SK-N-SH (cell line): ENCODE measurements at regions not wholly inside any gene's neighbourhood (a gene's known extent, or its start where the extent isn't known, plus 50 kb on each side); places are given as distances from the start of the nearest gene placed in this dataset.

ENCODE experiments used
- CTCF ChIA-PET: fragments of 300-600, 350-600 bp; formaldehyde crosslinking; extraction: SDS; loops from one replicate; lab custom pipeline; 2021; lab: Yijun Ruan, JAX
- POLR2A ChIA-PET: fragments of 350-600 bp; sonication (Branson Sonifier 250); formaldehyde crosslinking; extraction: SDS; loops from one replicate; lab custom pipeline; 2020; ENCODE audit warnings: antibody characterized with exemption, inconsistent platforms; lab: Yijun Ruan, JAX
- DNase-seq: peaks from one replicate; pipeline ENCODE4 v3.0.0; 2012
- H2AFZ ChIP-seq: fragments of 200-600 bp; sonication (generic); 2 replicates; pipeline ENCODE4 v1.8.1; 2016; ENCODE audit warnings: antibody characterized with exemption, mild to moderate bottlenecking, low read depth
- H3F3A ChIP-seq: fragments of 200-600 bp; sonication (generic); replicated peaks from 2 replicates; pipeline ENCODE3; 2016; ENCODE audit warnings: antibody characterized with exemption, mild to moderate bottlenecking; ENCODE audit not compliant: insufficient read depth
- H3K27ac ChIP-seq, 2 experiments: fragments of 200-500 bp in 1 of 2; fragments of 200-600 bp in 1 of 2; sonication (Bioruptor generic) in 1 of 2; sonication (generic), shearing (Covaris generic) in 1 of 2; 2 replicates each; pipeline versions ENCODE4 v1.5.1 to v1.6.1; 2014 to 2016; ENCODE audit warnings: low read depth in 2 of 2, inconsistent platforms in 1 of 2, low read length in 1 of 2, mild to moderate bottlenecking in 1 of 2, mixed read lengths in 1 of 2
- H3K27me3 ChIP-seq: fragments of 200-600 bp; sonication (generic), shearing (Covaris generic); 2 replicates; pipeline ENCODE4 v1.6.1; 2016; ENCODE audit warnings: mixed run types; ENCODE audit not compliant: insufficient read depth
- H3K36me3 ChIP-seq, 2 experiments: fragments of 200-500 bp in 1 of 2; fragments of 200-600 bp in 1 of 2; sonication (Bioruptor generic) in 1 of 2; sonication (generic) in 1 of 2; replicated peaks in 1 of 2; 2 replicates each; pipeline versions ENCODE3 to v1.5.1; 2014 to 2016; ENCODE audit warnings: low read length in 1 of 2, mild to moderate bottlenecking in 1 of 2; ENCODE audit not compliant: insufficient read depth in 2 of 2, control insufficient read depth in 1 of 2
- H3K4me1 ChIP-seq, 2 experiments: fragments of 200-500 bp in 1 of 2; fragments of 200-600 bp in 1 of 2; sonication (Bioruptor generic) in 1 of 2; sonication (generic), shearing (Covaris generic) in 1 of 2; 2 replicates each; pipeline versions ENCODE4 v1.5.1 to v1.6.1; 2014 to 2016; ENCODE audit warnings: low read depth in 1 of 2, low read length in 1 of 2, mixed run types in 1 of 2; ENCODE audit not compliant: insufficient read depth in 2 of 2, control insufficient read depth in 1 of 2
- H3K4me2 ChIP-seq: fragments of 200-600 bp; sonication (generic), shearing (Covaris generic); 2 replicates; pipeline ENCODE4 v1.6.1; 2017; ENCODE audit warnings: mixed run types
- H3K4me3 ChIP-seq, 2 experiments: fragments of 200-500 bp in 1 of 2; fragments of 200-600 bp in 1 of 2; sonication (Bioruptor generic) in 1 of 2; sonication (generic), shearing (Covaris generic) in 1 of 2; 2 replicates each; pipeline versions ENCODE4 v1.5.1 to v1.8.1; 2014 to 2016; ENCODE audit warnings: low read depth in 2 of 2, inconsistent platforms in 1 of 2, low read length in 1 of 2, mild to moderate bottlenecking in 1 of 2, mixed read lengths in 1 of 2, moderate library complexity in 1 of 2
- H3K79me2 ChIP-seq: fragments of 200-600 bp; sonication (generic); 2 replicates; pipeline ENCODE4 v1.8.1; 2017; ENCODE audit warnings: mild to moderate bottlenecking; ENCODE audit not compliant: insufficient read depth
- H3K9ac ChIP-seq: fragments of 200-600 bp; sonication (generic); 2 replicates; pipeline ENCODE4 v1.6.1; 2017; ENCODE audit warnings: mixed run types
- H3K9me2 ChIP-seq: fragments of 200-600 bp; sonication (generic); 2 replicates; pipeline ENCODE4 v1.6.1; 2017; ENCODE audit warnings: mixed run types
- H3K9me3 ChIP-seq: fragments of 200-600 bp; sonication (generic); 2 replicates; pipeline ENCODE4 v1.6.1; 2017; ENCODE audit warnings: mixed run types, mild to moderate bottlenecking, moderate library complexity
- H4K20me1 ChIP-seq: fragments of 200-600 bp; sonication (generic); 2 replicates; pipeline ENCODE4 v1.6.1; 2017; ENCODE audit warnings: mild to moderate bottlenecking, mixed run types; ENCODE audit not compliant: insufficient read depth
- ELF1 ChIP-seq: IDR thresholded peaks from 2 replicates; pipeline ENCODE4 v1.4.0; 2012
- EZH2phosphoT487 ChIP-seq: fragments of 200-600 bp; sonication (generic); IDR thresholded peaks from 2 replicates; pipeline ENCODE4 v1.6.1; 2017; ENCODE audit warnings: low read depth, mixed run types, mild to moderate bottlenecking, antibody characterized with exemption, moderate library complexity, borderline replicate concordance
- FOSL2 ChIP-seq: IDR thresholded peaks from 2 replicates; pipeline ENCODE4 v1.4.0; 2012; ENCODE audit warnings: low read depth, mild to moderate bottlenecking, moderate library complexity, borderline replicate concordance
- FOXJ3 ChIP-seq: sonication (generic); formaldehyde crosslinking; IDR thresholded peaks from 2 replicates; pipeline ENCODE4 v1.5.1; 2020; ENCODE audit warnings: mild to moderate bottlenecking, missing genetic modification reagents
- FOXM1 ChIP-seq: IDR thresholded peaks from 2 replicates; pipeline ENCODE4 v1.4.0; 2012; ENCODE audit warnings: low read depth, mild to moderate bottlenecking
- GATA2 ChIP-seq: sonication (generic); formaldehyde crosslinking; IDR thresholded peaks from 2 replicates; pipeline ENCODE4 v1.5.0; 2020; ENCODE audit warnings: mild to moderate bottlenecking, missing genetic modification reagents
- MAX ChIP-seq: IDR thresholded peaks from 2 replicates; pipeline ENCODE4 v1.4.0; 2012; ENCODE audit warnings: low read depth
- NFIC ChIP-seq: IDR thresholded peaks from 2 replicates; pipeline ENCODE4 v1.4.0; 2012; ENCODE audit warnings: borderline replicate concordance
- NRF1 ChIP-seq: IDR thresholded peaks from 2 replicates; pipeline ENCODE4 v1.6.1; 2012; ENCODE audit warnings: low read depth, mild to moderate bottlenecking, low read length
- POLR2AphosphoS5 ChIP-seq: IDR thresholded peaks from 2 replicates; pipeline ENCODE4 v1.6.1; 2012; ENCODE audit warnings: low read depth, low read length
- RAD21 ChIP-seq: IDR thresholded peaks from 2 replicates; pipeline ENCODE4 v1.6.1; 2012; ENCODE audit warnings: mild to moderate bottlenecking, low read length
- RCOR1 ChIP-seq: fragments of 150-350 bp; IDR thresholded peaks from 2 replicates; pipeline ENCODE4 v1.6.1; 2017; ENCODE audit warnings: antibody characterized with exemption, low read length
- RFX5 ChIP-seq: IDR thresholded peaks from 2 replicates; pipeline ENCODE4 v1.6.1; 2012; ENCODE audit warnings: mild to moderate bottlenecking, improper control_type of control experiment, low read length
- RXRA ChIP-seq: IDR thresholded peaks from 2 replicates; pipeline ENCODE4 v1.4.0; 2012; ENCODE audit warnings: low read depth, mild to moderate bottlenecking, borderline replicate concordance
- TCF12 ChIP-seq: IDR thresholded peaks from 2 replicates; pipeline ENCODE4 v1.4.0; 2012
- ZBTB33 ChIP-seq: IDR thresholded peaks from 2 replicates; pipeline ENCODE4 v1.4.0; 2012; ENCODE audit warnings: low read depth, borderline replicate concordance
- WGBS: methylation state at CpG from one replicate; pipeline ENCODE4 v1.1.6; 2017; ENCODE audit warnings: low lambda C conversion rate; 5-methylcytosine and 5-hydroxymethylcytosine counted together
- TF ChIP-seq, protein P1 (sequence below): fragments of 150-350 bp; IDR thresholded peaks from 2 replicates; pipeline ENCODE4 v1.6.1; 2016; ENCODE audit warnings: mild to moderate bottlenecking, low read depth, low read length
- TF ChIP-seq, protein P2 (sequence below): fragments of 200-600 bp; sonication (generic); IDR thresholded peaks from 2 replicates; pipeline ENCODE4 v1.6.1; 2017; ENCODE audit warnings: antibody characterized with exemption, mild to moderate bottlenecking, moderate library complexity

GRCh38 chr1:90474158-90474557 lies 242.9 kb downstream of the BARHL2 start:
- Histone ChIP-seq H3K9ac (no peak overlapping the region), H3K27ac (no peak overlapping the region), H2AFZ (no peak overlapping the region), H3K9me2 (no peaks in the 10 kb centered on the region), H3K4me2 (no peak overlapping the region), H3K27me3 (peaks cover 12% of the 10 kb centered on the region; the same call in 1 of the 2 replicates), H3K9me3 (no peaks in the 10 kb centered on the region), H3K4me1 (no peaks in the 10 kb centered on the region; a peak in 1 of 4 replicates), H3K4me3 (no peak overlapping the region), H4K20me1 (no peaks in the 10 kb centered on the region), H3F3A (no peaks in the 10 kb centered on the region), H3K36me3 (no peaks in the 10 kb centered on the region), H3K79me2 (no peaks in the 10 kb centered on the region)
- TF ChIP-seq RCOR1 (no peak), RAD21 (no peak), FOSL2 (no peak), ELF1 (no peak), FOXJ3 (CRISPR knock-in tag) (no peak), RFX5 (no peak), MAX (no peak), TCF12 (no peak), GATA2 (CRISPR knock-in tag) (no peak), EZH2phosphoT487 (no peak), RXRA (no peak), FOXM1 (no peak), NFIC (no peak)
- DNase-seq: no peak
- POLR2A ChIA-PET: no interaction called here
- CTCF ChIA-PET: no interaction called here
- 2% methylated on average over 2 of the region's 2 CpGs for WGBS

- H3K9ac ChIP-seq: no peak overlapping the region
- TF ChIP-seq, protein P1, sequence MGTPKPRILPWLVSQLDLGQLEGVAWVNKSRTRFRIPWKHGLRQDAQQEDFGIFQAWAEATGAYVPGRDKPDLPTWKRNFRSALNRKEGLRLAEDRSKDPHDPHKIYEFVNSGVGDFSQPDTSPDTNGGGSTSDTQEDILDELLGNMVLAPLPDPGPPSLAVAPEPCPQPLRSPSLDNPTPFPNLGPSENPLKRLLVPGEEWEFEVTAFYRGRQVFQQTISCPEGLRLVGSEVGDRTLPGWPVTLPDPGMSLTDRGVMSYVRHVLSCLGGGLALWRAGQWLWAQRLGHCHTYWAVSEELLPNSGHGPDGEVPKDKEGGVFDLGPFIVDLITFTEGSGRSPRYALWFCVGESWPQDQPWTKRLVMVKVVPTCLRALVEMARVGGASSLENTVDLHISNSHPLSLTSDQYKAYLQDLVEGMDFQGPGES: no peak
- TF ChIP-seq EZH2phosphoT487 (no peak), POLR2AphosphoS5 (no peak), NRF1 (no peak), GATA2 (CRISPR knock-in tag) (no peak), RAD21 (no peak), FOXJ3 (CRISPR knock-in tag) (no peak), ZBTB33 (no peak), RXRA (no peak), RCOR1 (no peak)
- TF ChIP-seq, protein P2, sequence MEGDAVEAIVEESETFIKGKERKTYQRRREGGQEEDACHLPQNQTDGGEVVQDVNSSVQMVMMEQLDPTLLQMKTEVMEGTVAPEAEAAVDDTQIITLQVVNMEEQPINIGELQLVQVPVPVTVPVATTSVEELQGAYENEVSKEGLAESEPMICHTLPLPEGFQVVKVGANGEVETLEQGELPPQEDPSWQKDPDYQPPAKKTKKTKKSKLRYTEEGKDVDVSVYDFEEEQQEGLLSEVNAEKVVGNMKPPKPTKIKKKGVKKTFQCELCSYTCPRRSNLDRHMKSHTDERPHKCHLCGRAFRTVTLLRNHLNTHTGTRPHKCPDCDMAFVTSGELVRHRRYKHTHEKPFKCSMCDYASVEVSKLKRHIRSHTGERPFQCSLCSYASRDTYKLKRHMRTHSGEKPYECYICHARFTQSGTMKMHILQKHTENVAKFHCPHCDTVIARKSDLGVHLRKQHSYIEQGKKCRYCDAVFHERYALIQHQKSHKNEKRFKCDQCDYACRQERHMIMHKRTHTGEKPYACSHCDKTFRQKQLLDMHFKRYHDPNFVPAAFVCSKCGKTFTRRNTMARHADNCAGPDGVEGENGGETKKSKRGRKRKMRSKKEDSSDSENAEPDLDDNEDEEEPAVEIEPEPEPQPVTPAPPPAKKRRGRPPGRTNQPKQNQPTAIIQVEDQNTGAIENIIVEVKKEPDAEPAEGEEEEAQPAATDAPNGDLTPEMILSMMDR: no peak
- TF ChIP-seq, all 33 proteins: peak for 0
- WGBS: 0% methylated on average over 1 of the region's 1 CpG
- Histone ChIP-seq H3K4me2 (no peak overlapping the region), H3K4me3 (no peak overlapping the region), H3K4me1 (no peaks in the 10 kb centered on the region; a peak in 1 of 4 replicates), H2AFZ (no peak overlapping the region), H3K79me2 (no peaks in the 10 kb centered on the region), H3F3A (no peaks in the 10 kb centered on the region), H3K27ac (no peak overlapping the region), H3K36me3 (no peaks in the 10 kb centered on the region), H3K9me2 (no peaks in the 10 kb centered on the region), H4K20me1 (no peaks in the 10 kb centered on the region), H3K9me3 (no peaks in the 10 kb centered on the region), H3K27me3 (peaks cover 12% of the 10 kb centered on the region; the same call in 1 of the 2 replicates)
- POLR2A ChIA-PET: no interaction called here
- CTCF ChIA-PET: no interaction called here
- DNase-seq: no peak
Measured at GRCh38 chr1:90472775-90473174, 244.3 kb downstream of the BARHL2 start.
